GM21619 (cell line): ENCODE measurements at regions not wholly inside any gene's neighbourhood (a gene's known extent, or its start where the extent isn't known, plus 50 kb on each side); places are given as distances from the start of the nearest gene placed in this dataset.
A peak's percentile ranks its signal among the peaks of the same experiment; 100 is the strongest.
"Not testable (repeated sequence)": the region's sequence is repeated elsewhere in the genome, so short reads cannot be mapped to it uniquely, and the experiment has no call there.

Experiments used
- ATAC-seq: cut with Tn5 transposase; IDR thresholded peaks from one replicate; pipeline ENCODE4 v1.9.1; 2021; ENCODE audit not compliant: unreplicated experiment

- ATAC-seq = no peak
These were observed 667.1 kb upstream of the NR2F2 start for GRCh38 chr15:95663156-95664100.

- no peak for ATAC-seq
These were observed 666.0 kb upstream of the NR2F2 start for GRCh38 chr15:95664450-95664849.

GRCh38 chr15:95669146-95669922, 661.2 kb upstream of the NR2F2 start:
- ATAC-seq = peak; percentile 83

GRCh38 chr15:95674031-95674430, 656.5 kb upstream of the NR2F2 start:
- no peak for ATAC-seq

- no peak for ATAC-seq
These were observed 654.0 kb upstream of the NR2F2 start for GRCh38 chr15:95676500-95676899.

GRCh38 chr15:95679847-95680582, 650.5 kb upstream of the NR2F2 start:
- ATAC-seq = no peak

GRCh38 chr15:95680728-95681127, 649.8 kb upstream of the NR2F2 start:
- ATAC-seq = no peak

- no peak for ATAC-seq
These were observed 648.5 kb upstream of the NR2F2 start for GRCh38 chr15:95681836-95682544.

GRCh38 chr15:95684126-95684525, 646.4 kb upstream of the NR2F2 start:
- ATAC-seq = no peak

- no peak for ATAC-seq
These were observed 645.8 kb upstream of the NR2F2 start for GRCh38 chr15:95684693-95685115.

GRCh38 chr15:95687061-95687460, 643.4 kb upstream of the NR2F2 start:
- ATAC-seq = no peak

- ATAC-seq = no peak
These were observed 642.8 kb upstream of the NR2F2 start for GRCh38 chr15:95687686-95688085.

- ATAC-seq = peak; percentile 65
These were observed 639.7 kb upstream of the NR2F2 start for GRCh38 chr15:95690631-95691340.

GRCh38 chr15:95693917-95694316, 636.6 kb upstream of the NR2F2 start:
- ATAC-seq = no peak

- no peak for ATAC-seq
These were observed 632.3 kb upstream of the NR2F2 start for GRCh38 chr15:95698230-95698629.

GRCh38 chr15:95698951-95699350, 631.5 kb upstream of the NR2F2 start:
- ATAC-seq = no peak

- ATAC-seq = no peak
These were observed 630.9 kb upstream of the NR2F2 start for GRCh38 chr15:95699578-95699977.

- ATAC-seq = not testable (repeated sequence)
These were observed 629.8 kb upstream of the NR2F2 start for GRCh38 chr15:95700692-95701091.

- ATAC-seq = no peak
These were observed 629.1 kb upstream of the NR2F2 start for GRCh38 chr15:95701410-95701809.
